SHP77 treated with DMSO at 0.1 percent for 48 hours (cell line): ENCODE measurements at regions not wholly inside any gene's neighbourhood (a gene's known extent, or its start where the extent isn't known, plus 50 kb on each side); places are given as distances from the start of the nearest gene placed in this dataset.

Source experiments
- DNase-seq: peaks from one replicate; lab custom pipeline; 2025; lab: John Stamatoyannopoulos, UW

DNA sequence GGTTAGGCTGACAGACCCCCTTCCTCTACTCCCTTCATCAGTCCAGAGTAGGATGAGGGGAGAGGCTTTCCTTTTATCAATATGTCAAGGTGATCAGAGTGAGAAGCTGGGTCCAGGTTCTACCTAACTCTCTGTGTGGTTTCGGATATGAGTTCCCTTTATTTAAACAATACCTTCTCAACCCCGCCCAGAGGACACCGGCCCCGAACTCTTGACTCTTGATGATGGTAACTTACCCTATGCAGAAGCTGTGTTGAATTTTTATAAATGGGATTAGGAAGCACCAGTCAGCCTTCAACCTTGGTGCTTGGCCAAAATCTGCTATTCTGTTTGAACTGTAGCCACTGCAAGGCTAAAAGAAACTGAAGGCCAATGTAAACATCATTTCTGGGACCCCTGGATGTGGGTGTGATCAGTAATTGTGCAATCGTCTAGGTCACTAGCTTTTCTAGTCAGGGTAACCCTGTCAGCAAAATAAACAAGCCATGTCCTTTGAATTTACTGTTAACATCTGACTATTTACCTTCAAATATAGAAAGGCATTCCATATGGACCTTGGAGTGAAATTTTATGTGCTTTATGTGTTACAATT, 398.3 kb downstream of the SEC16B start:
- no peak for DNase-seq

GRCh38 chr1:177571076-177571475, 398.8 kb downstream of the SEC16B start:
- no peak for DNase-seq

DNA sequence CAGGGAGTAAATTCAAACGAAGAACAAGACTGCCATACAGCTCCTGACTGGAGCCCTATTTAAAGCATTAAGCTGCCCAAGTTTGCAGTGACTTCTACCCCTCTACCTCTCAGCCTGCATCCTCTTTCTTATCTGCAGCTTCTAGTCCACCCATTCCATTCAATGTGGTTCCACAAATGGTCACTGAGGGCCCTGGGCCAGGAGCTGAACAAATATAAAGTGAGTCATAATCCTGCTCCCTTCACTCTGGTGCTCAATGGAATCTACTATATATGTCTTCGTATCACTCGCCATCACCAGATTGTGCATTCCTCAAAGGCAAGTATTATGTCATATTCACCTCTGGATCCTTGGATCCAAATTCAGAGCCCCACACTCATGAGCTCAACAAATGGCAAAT, 398.7 kb downstream of the BRINP2 start:
- no peak for DNase-seq

DNA sequence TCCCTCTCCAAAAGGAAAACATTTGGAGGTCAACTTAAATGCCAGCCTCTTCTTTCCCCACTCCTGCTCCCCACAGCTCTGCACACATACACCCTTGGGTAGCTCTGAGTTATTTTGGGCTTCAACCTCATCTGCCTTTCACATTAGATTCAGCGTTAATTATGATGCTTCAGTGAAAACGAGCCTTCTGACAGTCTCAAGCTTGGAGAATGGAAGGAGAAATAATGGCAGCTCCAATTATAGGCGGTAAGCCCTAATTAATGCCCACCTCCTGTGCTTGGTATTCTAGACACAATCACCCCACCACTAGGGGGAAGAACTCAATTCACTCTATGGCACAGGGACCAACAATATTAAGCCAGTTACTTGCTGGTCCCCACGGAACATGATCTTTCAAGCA, 397.9 kb downstream of the BRINP2 start:
- no peak for DNase-seq

GRCh38 chr1:177567393-177567792, 396.6 kb downstream of the BRINP2 start:
- DNase-seq: no peak

- no peak for DNase-seq
Measured at GRCh38 chr1:177566495-177566894, 395.7 kb downstream of the BRINP2 start.

GRCh38 chr1:177561436-177561835, 390.7 kb downstream of the BRINP2 start:
- DNase-seq: no peak

GRCh38 chr1:177558372-177558771, 387.6 kb downstream of the BRINP2 start:
- DNase-seq: no peak

GRCh38 chr1:177556163-177556562, 385.4 kb downstream of the BRINP2 start:
- DNase-seq: no peak

GRCh38 chr1:177547200-177547599, 376.4 kb downstream of the BRINP2 start:
- DNase-seq: no peak

- DNase-seq: no peak
Measured at GRCh38 chr1:177546346-177546745, 375.6 kb downstream of the BRINP2 start.

DNA sequence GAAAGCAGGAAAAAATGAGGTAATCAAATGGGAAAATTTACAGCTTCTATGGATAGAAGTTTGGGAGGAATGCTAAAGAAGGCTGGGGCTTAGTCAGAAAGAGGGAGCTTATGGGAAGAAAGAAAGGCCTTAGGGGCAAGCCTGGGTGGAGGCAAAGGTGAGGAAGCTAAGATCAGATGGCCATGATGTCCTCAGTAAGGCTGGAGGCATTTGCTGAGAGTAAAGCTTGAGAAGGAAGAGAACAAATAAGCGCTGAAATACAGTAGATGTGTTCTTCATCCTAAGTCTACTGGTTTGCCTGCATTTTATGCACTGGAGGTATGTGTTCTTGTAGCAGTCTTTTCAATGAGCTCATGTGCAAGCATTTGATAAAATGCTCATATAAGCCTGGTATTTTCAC, 355.4 kb downstream of the BRINP2 start:
- no peak for DNase-seq

- no peak for DNase-seq
Measured at GRCh38 chr1:177525176-177525575, 354.4 kb downstream of the BRINP2 start.

- DNase-seq: no peak
Measured at GRCh38 chr1:177517546-177517945, 346.8 kb downstream of the BRINP2 start.

DNA sequence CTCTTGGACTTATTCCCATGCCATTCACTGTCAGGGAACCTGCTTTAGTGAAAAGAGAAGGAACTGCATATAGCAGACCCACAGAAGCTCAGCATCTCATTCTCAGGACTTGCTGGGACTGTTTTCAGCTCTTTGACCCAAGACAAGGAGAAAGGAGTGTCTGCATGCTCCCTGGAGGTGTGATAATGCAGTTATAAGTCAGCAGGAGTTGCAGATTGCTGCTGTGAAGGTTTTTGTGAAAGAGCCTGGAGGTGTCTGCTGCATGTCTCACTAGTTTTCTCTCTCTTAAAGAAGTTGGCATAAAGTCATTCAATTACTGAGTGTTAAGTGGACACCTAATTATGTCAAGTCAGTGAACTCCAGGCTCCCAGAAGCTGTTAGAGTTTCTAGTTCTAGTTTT, 343.4 kb downstream of the BRINP2 start:
- no peak for DNase-seq

DNA sequence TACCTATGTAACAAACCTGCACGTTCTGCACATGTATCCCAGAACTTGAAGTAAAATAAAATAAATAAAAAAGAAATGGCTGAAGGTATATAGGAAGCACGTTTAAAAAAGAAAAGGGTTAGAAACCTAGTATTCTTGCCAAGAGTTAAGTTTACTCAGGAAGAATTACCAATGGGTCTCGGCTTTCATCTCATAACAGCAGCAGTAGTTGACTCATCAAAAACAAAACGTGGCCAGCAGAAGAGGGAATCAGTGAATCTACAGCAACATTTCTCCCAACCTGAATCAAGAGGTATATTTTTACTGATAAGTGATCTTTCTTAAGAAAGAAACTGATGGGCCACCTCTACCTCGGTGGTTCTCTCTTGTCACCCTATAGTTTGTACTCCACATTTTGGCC, 340.3 kb downstream of the BRINP2 start:
- DNase-seq: no peak

DNA sequence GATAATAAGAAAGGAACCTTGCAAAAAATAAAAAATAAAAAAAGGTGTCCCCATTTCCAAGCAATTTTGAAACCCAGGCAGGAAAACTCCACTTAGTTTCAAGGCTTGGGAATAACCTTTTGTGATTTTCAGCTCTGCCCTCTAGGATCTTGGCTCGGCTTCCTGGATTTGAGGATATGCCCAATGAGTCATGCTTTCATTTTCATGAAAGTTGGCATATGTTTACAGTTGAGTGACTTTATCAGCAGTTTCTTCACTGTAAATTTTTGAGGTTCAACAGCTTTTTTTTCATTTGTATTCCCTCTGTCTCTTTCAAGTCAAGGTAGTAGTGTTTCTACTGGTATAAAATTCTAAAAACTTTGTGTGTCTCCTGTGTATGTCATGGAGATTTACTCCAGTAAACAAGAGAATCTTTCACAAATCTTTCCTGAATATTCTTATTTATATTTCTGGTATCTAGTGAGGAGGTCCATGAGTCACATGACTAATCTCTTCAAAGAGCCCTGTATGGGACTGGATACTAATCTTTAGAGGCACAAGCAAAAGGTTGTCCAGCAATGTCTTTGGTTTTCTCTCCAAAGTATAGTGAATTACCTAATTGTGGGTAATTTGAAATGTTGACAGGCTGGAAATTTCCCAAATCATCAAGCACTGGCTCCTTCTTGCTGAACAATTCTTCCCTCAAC, 335.3 kb downstream of the BRINP2 start:
- no peak for DNase-seq

- no peak for DNase-seq
Measured at GRCh38 chr1:177495878-177496277, 325.1 kb downstream of the BRINP2 start.

DNA sequence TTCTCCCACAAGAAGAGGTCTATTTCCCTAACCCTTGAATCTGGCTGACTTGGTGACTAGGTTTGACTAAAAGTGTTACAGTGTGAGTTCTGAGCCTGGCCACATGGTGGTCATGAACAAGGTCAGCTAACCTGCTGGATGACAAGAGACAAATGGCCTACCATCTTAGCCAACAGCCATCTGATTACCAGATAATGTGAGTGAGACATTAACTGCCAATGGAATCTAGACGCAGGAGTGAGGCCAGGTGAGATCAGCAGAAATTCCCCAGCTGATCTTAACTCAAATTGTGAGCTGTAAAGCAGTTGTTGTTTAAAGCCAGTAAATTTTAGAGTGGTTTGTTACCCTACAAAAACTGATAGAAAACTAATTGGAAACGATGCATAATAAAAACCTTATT, 320.0 kb downstream of the BRINP2 start:
- DNase-seq: no peak

GRCh38 chr1:177490036-177490639, 319.4 kb downstream of the BRINP2 start:
- no peak for DNase-seq

DNA sequence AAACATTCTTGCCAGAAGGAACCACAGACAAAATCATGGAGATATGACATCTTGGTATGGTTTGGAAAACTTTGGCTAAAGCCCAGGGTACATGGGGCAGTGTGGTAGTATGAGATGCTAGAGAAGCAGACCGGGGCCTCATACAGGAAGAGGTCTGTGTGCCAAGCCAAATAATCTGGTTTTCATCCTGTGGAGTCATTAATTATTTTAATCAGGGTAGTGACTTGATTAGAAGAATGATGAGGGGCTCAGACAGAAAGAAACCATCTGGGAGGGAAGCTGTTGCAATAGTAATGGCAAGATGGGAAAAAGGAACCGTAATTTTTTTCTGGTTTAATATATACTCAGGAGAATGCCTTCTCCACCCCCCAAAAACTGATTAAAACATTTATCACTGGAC, 318.0 kb downstream of the BRINP2 start:
- DNase-seq: no peak

DNA sequence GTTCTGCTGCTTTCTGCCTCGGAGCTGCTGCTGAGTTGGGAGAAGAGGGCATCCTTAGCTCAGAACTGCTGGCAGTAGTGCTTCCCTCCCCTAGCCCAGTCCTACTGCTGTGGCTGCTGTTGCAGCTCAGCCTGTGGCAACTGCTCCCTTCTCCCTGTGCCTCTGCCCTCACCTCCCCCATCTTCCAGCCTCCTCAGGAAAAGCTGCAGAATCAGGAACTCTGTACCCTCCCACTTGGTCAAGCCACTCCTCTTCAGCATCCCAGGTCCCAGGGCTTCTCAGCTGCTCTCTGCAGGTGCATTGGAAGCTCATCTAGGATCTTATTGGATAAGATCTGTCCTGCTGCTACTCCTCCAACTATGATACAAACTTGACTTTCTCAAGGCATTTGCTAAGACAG, 316.7 kb downstream of the BRINP2 start:
- no peak for DNase-seq

GRCh38 chr1:177480741-177481305, 310.1 kb downstream of the BRINP2 start:
- DNase-seq: no peak
